ENCODE measurements at regions not wholly inside any gene's neighbourhood (a gene's known extent, or its start where the extent isn't known, plus 50 kb on each side); places are given as distances from the start of the nearest gene placed in this dataset.

DNA sequence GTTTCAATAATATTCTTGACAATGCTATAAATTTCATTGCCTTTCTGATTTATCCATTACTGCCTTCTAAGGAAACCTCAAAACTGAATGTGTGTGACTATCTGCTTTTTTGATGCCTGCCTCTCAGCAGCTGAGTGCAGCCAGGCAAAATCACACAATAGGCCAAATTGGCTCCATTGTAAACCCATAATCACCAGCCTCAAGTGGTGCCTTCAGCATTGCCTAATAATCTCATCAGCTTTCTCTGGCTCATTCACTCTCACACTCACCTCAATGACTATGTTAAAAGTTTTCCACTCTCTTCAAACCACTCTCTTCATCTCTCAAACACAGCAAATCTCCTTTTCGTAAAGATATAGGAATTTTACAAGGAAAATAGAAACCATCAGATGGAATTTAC lies 182.5 kb upstream of the COL1A2 start:
- no peaks in the 10 kb centered on the region for H3K4me1 Mint-ChIP-seq
- Histone ChIP-seq H3K4me1 (ENCODE audit: control insufficient read depth in 1 of 2, insufficient read depth in 2 of 2, low read length in 2 of 2) (no peaks in the 10 kb centered on the region), H3K27me3 (ENCODE audit: control insufficient read depth in 2 of 2, insufficient read depth in 2 of 2, low read length in 2 of 2) (no peaks in the 10 kb centered on the region), H3K4me3 (replicated peaks in 1 of 3; ENCODE audit: low read depth in 2 of 3, low read length in 3 of 3) (no peak overlapping the region), H3K27ac (ENCODE audit: low read depth in 1 of 2, low read length in 2 of 2) (no peak overlapping the region), H3K79me2 (ENCODE audit: insufficient read depth, low read length) (no peaks in the 10 kb centered on the region), H3K4me2 (replicated peaks; ENCODE audit: extremely low read depth, low read length, poor library complexity, severe bottlenecking) (no peak overlapping the region), H4K20me1 (ENCODE audit: insufficient read depth, low read length) (no peaks in the 10 kb centered on the region), H3K9me3 (replicated peaks in 1 of 2; ENCODE audit: control insufficient read depth in 1 of 2, insufficient read depth in 1 of 2, low read length in 2 of 2) (no peaks in the 10 kb centered on the region), H3K9ac (ENCODE audit: insufficient read depth, low read length, poor library complexity, severe bottlenecking) (no peak overlapping the region), H3K36me3 (replicated peaks in 1 of 2; ENCODE audit: control insufficient read depth in 1 of 2, insufficient read depth in 2 of 2, low read length in 2 of 2) (no peaks in the 10 kb centered on the region), H2AFZ (ENCODE audit: insufficient read depth, low read depth, low read length, poor library complexity, severe bottlenecking) (no peak overlapping the region)
- intact Hi-C loops (cut with micrococcal nuclease): no loop called here
- no CpG with 5 or more reads among the region's 1 CpG for WGBS (ENCODE audit: insufficient coverage)
- TF ChIP-seq CTCF (IDR thresholded peaks at IDR 0.05): no peak
- peaks cover 0 to 2% (median 2%) of the 10 kb centered on the region in 3 donors for H3K27me3 Mint-ChIP-seq (ENCODE audit: low read depth in 3 of 3)
- H3K4me3 Mint-ChIP-seq: no peak overlapping the region
- no peak for DNase-seq
- peaks cover 0 to 6% (median 2%) of the 10 kb centered on the region in 7 donors for H3K9me3 Mint-ChIP-seq
- no peak overlapping the region for H3K27ac Mint-ChIP-seq
- no peaks in the 10 kb centered on the region for H3K36me3 Mint-ChIP-seq

DNA sequence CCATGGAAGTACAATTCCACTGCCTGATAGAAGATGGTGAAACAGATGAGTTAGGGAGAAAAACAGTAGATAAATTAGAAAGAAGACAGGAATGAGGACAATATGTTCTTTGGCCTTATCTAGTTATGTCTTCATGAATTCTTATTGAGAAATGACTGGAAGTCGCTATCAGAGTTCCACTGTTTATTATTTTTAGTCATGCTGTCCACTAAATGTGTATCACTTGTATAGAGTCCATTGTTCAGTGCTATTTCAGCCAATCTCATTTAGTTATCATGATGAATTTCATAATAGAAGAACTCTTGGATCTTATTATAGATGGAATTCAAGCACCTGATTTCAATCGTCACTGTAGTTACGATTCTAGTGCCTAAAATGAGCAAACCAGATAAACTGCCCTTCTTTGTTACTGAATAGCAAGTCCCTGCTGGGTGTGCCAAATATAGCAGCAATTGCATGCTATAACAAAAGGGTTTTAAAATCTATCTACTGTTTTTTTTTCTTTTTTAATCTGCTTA lies 177.7 kb upstream of the COL1A2 start:
- no peaks in the 10 kb centered on the region for H3K36me3 ChIP-seq (replicated peaks in 1 of 2; ENCODE audit: control insufficient read depth in 1 of 2, insufficient read depth in 2 of 2, low read length in 2 of 2)
- no peaks in the 10 kb centered on the region for H3K27me3 ChIP-seq (ENCODE audit: control insufficient read depth in 2 of 2, insufficient read depth in 2 of 2, low read length in 2 of 2)
- no CpG with 5 or more reads among the region's 3 CpGs for WGBS (ENCODE audit: insufficient coverage)
- intact Hi-C loops (cut with micrococcal nuclease): no loop called here
- H3K9me3 ChIP-seq (replicated peaks in 1 of 2; ENCODE audit: control insufficient read depth in 1 of 2, insufficient read depth in 1 of 2, low read length in 2 of 2): no peaks in the 10 kb centered on the region
- Mint-ChIP-seq H3K36me3 (no peaks in the 10 kb centered on the region), H3K4me1 (no peaks in the 10 kb centered on the region), H3K27me3 (ENCODE audit: low read depth in 3 of 3) (peaks cover 0 to 2% (median 2%) of the 10 kb centered on the region in 3 donors), H3K27ac (no peak overlapping the region), H3K4me3 (no peak overlapping the region), H3K9me3 (peaks cover 0 to 7% (median 0%) of the 10 kb centered on the region in 7 donors)
- H3K79me2 ChIP-seq (ENCODE audit: insufficient read depth, low read length): no peaks in the 10 kb centered on the region
- no peak overlapping the region for H3K27ac ChIP-seq (ENCODE audit: low read depth in 1 of 2, low read length in 2 of 2)
- H4K20me1 ChIP-seq (ENCODE audit: insufficient read depth, low read length): no peaks in the 10 kb centered on the region
- no peaks in the 10 kb centered on the region for H3K4me1 ChIP-seq (ENCODE audit: control insufficient read depth in 1 of 2, insufficient read depth in 2 of 2, low read length in 2 of 2)
- TF ChIP-seq CTCF (IDR thresholded peaks at IDR 0.05): no peak
- H3K4me2 ChIP-seq (replicated peaks; ENCODE audit: extremely low read depth, low read length, poor library complexity, severe bottlenecking): no peak overlapping the region
- no peak overlapping the region for H2AFZ ChIP-seq (ENCODE audit: insufficient read depth, low read depth, low read length, poor library complexity, severe bottlenecking)
- no peak overlapping the region for H3K9ac ChIP-seq (ENCODE audit: insufficient read depth, low read length, poor library complexity, severe bottlenecking)
- DNase-seq: no peak
- no peak overlapping the region for H3K4me3 ChIP-seq (replicated peaks in 1 of 3; ENCODE audit: low read depth in 2 of 3, low read length in 3 of 3)

Data from CD14-positive monocyte (primary cell).